Panc1 (cell line): ENCODE measurements at regions not wholly inside any gene's neighbourhood (a gene's known extent, or its start where the extent isn't known, plus 50 kb on each side); places are given as distances from the start of the nearest gene placed in this dataset.

ENCODE experiments used
- ATAC-seq: fragments of 200-7000 bp; cut with Tn5 transposase; 2 replicates; pipeline ENCODE4 v1.9.1; 2020; ENCODE audit warnings: mild to moderate bottlenecking, moderate library complexity
- BruUV-seq: library from RNA; stranded (reverse); fragments of 400-500 nt; replicated peaks from 2 replicates; lab custom pipeline; 2021; lab: Mats Ljungman, UMichigan
- CTCF ChIA-PET: fragments of 300-600 bp; sonication (Branson Sonifier 250); formaldehyde crosslinking; loops from one replicate; lab custom pipeline; 2022; ENCODE audit warnings: antibody characterized with exemption; lab: Charles Lee
- POLR2A ChIA-PET: fragments of 300-600 bp; sonication (Branson Sonifier 250); formaldehyde crosslinking; loops from one replicate; lab custom pipeline; 2022; ENCODE audit warnings: antibody characterized with exemption; lab: Charles Lee
- DNase-seq: peaks from one replicate; pipeline ENCODE4 v3.0.0-alpha.2; 2010; ENCODE audit warnings: low read depth, low spot score
- H3K27ac ChIP-seq: 2 replicates; pipeline ENCODE4 v1.5.1; 2011; ENCODE audit warnings: mild to moderate bottlenecking, low read length, inconsistent platforms
- H3K27me3 ChIP-seq: fragments of 200-500 bp; sonication (Bioruptor generic); 2 replicates; pipeline ENCODE4 v1.6.0; 2014; ENCODE audit warnings: low read length, inconsistent platforms; ENCODE audit not compliant: control insufficient read depth, insufficient read depth
- H3K36me3 ChIP-seq: fragments of 200-500 bp; sonication (Bioruptor generic); 2 replicates; pipeline ENCODE4 v1.5.1; 2014; ENCODE audit warnings: inconsistent platforms, mild to moderate bottlenecking, low read length, moderate library complexity; ENCODE audit not compliant: control insufficient read depth, insufficient read depth
- H3K4me1 ChIP-seq: 2 replicates; pipeline ENCODE4 v1.5.1; 2011; ENCODE audit warnings: inconsistent platforms, mild to moderate bottlenecking, low read length, moderate library complexity; ENCODE audit not compliant: control insufficient read depth, insufficient read depth
- H3K4me3 ChIP-seq, 2 experiments: 2 replicates each; pipeline ENCODE4 v1.5.1; 2011 to 2012; ENCODE audit warnings: low read depth in 2 of 2, low read length in 2 of 2, mild to moderate bottlenecking in 2 of 2, inconsistent platforms in 1 of 2, moderate library complexity in 1 of 2
- H3K9me3 ChIP-seq: fragments of 200-500 bp; sonication (Bioruptor generic); 2 replicates; pipeline ENCODE4 v1.5.1; 2014; ENCODE audit warnings: low read depth, mild to moderate bottlenecking, inconsistent platforms, low read length, moderate library complexity; ENCODE audit not compliant: control insufficient read depth, insufficient read depth
- POLR2AphosphoS5 ChIP-seq: IDR thresholded peaks from 2 replicates; pipeline ENCODE4 v1.6.1; 2012; ENCODE audit warnings: mild to moderate bottlenecking, low read depth, low read length, moderate library complexity
- SIN3A ChIP-seq: IDR thresholded peaks from 2 replicates; pipeline ENCODE4 v1.6.1; 2012; ENCODE audit warnings: low read depth, mild to moderate bottlenecking, low read length, moderate library complexity, borderline replicate concordance; ENCODE audit not compliant: insufficient read depth
- TCF7L2 ChIP-seq: IDR thresholded peaks from 2 replicates; pipeline ENCODE4 v1.6.1; 2011; ENCODE audit warnings: mild to moderate bottlenecking, low read depth, low read length, inconsistent platforms
- in situ Hi-C: cut with HindIII; loops from 2 replicates; pipeline ENCODE4 v1.10.0; 2016; ENCODE audit warnings: low sequenced_read_pairs, low pct_unique_long_range_greater_than_20kb
- intact Hi-C: fragments of 100-400 bp; cut with micrococcal nuclease; formaldehyde crosslinking; loops from one replicate; pipeline ENCODE4 v1.10.0; 2022; ENCODE audit not compliant: unreplicated experiment
- TF ChIP-seq, protein P1 (sequence below): fragments of 450-650 bp; IDR thresholded peaks from 2 replicates; pipeline ENCODE4 v1.5.1; 2017; ENCODE audit warnings: mild to moderate bottlenecking
- TF ChIP-seq, protein P2 (sequence below), 2 experiments: IDR thresholded peaks; 2 replicates each; pipeline ENCODE4 v1.6.1; 2011 to 2012; ENCODE audit warnings: low read depth in 2 of 2, control low read depth in 1 of 2, low read length in 1 of 2, mild to moderate bottlenecking in 1 of 2, moderate library complexity in 1 of 2; ENCODE audit not compliant: insufficient read depth in 1 of 2

DNA sequence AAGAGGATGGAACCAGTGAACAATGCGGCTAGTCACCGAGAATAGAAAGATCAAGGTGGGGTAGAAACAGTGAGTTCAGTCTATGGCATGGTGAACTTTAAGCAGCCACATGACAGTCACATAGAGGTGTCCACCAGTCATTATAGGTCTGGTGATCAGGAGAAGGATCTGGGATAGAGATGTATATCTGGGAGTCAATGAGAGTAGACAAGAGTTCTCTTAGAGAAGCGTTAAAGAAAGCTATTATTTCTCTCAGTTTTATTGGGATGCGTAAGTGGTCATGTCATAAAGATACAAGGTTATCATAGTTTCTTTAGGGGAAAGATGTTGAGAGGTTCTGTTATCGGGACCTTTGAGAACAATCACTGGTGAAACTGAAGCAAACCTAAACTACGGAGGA lies 136.1 kb upstream of the SLC38A2 start:
- TF ChIP-seq, protein P1, sequence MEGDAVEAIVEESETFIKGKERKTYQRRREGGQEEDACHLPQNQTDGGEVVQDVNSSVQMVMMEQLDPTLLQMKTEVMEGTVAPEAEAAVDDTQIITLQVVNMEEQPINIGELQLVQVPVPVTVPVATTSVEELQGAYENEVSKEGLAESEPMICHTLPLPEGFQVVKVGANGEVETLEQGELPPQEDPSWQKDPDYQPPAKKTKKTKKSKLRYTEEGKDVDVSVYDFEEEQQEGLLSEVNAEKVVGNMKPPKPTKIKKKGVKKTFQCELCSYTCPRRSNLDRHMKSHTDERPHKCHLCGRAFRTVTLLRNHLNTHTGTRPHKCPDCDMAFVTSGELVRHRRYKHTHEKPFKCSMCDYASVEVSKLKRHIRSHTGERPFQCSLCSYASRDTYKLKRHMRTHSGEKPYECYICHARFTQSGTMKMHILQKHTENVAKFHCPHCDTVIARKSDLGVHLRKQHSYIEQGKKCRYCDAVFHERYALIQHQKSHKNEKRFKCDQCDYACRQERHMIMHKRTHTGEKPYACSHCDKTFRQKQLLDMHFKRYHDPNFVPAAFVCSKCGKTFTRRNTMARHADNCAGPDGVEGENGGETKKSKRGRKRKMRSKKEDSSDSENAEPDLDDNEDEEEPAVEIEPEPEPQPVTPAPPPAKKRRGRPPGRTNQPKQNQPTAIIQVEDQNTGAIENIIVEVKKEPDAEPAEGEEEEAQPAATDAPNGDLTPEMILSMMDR: no peak
- no peak for TF ChIP-seq TCF7L2
- TF ChIP-seq, protein P2, sequence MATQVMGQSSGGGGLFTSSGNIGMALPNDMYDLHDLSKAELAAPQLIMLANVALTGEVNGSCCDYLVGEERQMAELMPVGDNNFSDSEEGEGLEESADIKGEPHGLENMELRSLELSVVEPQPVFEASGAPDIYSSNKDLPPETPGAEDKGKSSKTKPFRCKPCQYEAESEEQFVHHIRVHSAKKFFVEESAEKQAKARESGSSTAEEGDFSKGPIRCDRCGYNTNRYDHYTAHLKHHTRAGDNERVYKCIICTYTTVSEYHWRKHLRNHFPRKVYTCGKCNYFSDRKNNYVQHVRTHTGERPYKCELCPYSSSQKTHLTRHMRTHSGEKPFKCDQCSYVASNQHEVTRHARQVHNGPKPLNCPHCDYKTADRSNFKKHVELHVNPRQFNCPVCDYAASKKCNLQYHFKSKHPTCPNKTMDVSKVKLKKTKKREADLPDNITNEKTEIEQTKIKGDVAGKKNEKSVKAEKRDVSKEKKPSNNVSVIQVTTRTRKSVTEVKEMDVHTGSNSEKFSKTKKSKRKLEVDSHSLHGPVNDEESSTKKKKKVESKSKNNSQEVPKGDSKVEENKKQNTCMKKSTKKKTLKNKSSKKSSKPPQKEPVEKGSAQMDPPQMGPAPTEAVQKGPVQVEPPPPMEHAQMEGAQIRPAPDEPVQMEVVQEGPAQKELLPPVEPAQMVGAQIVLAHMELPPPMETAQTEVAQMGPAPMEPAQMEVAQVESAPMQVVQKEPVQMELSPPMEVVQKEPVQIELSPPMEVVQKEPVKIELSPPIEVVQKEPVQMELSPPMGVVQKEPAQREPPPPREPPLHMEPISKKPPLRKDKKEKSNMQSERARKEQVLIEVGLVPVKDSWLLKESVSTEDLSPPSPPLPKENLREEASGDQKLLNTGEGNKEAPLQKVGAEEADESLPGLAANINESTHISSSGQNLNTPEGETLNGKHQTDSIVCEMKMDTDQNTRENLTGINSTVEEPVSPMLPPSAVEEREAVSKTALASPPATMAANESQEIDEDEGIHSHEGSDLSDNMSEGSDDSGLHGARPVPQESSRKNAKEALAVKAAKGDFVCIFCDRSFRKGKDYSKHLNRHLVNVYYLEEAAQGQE (IDR thresholded peaks at IDR 0.05; ENCODE audit: insufficient read depth in 1 of 2, low read depth in 2 of 2, low read length in 1 of 2): no peak
- TF ChIP-seq POLR2AphosphoS5: no peak
- no peak for TF ChIP-seq SIN3A
- no peak for DNase-seq
- Histone ChIP-seq H3K4me1 (no peaks in the 10 kb centered on the region), H3K9me3 (peaks cover 35% of the 10 kb centered on the region; the same call in 1 of the 2 replicates), H3K27ac (no peak overlapping the region; the same call in 1 of the 2 replicates), H3K4me3 (no peak overlapping the region), H3K27me3 (no peaks in the 10 kb centered on the region), H3K36me3 (no peaks in the 10 kb centered on the region)
- no TSS peak for BruUV-seq
- intact Hi-C loops: no loop called here
- no peak for ATAC-seq
- ChIA-PET CTCF (interaction anchor here (0.6 kb wide), 1 partner anchor 487 kb away, joined by 3 read pairs; no protein-coding TSS in a partner anchor), POLR2A (no interaction called here)
- in situ Hi-C loops: no loop called here

DNA sequence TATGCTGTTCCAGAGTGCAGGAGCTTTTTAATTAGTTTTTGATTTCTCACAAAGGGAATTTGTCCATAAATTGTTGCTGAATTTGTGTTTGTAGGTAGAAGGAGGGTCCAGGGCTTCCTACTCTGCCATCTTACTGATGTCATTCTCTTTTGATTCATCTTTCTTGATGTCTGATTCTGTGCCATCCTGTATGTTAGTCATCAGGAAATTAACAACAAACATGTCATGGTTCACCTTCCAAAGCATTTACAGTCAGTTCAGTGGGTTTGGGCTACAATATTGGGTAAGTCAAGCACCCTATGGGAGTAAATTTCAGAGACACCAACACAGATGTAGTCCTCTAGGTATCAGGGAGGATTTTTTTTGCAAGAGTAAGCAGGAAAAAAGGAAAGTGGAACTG lies 135.2 kb upstream of the SLC38A2 start:
- Histone ChIP-seq H3K4me1 (no peaks in the 10 kb centered on the region), H3K27ac (peak overlapping the region; percentile 18; the same call in 1 of the 2 replicates), H3K36me3 (no peaks in the 10 kb centered on the region), H3K4me3 (no peak overlapping the region), H3K27me3 (no peaks in the 10 kb centered on the region), H3K9me3 (peaks cover 42% of the 10 kb centered on the region; the same call in 1 of the 2 replicates)
- BruUV-seq: no TSS peak
- DNase-seq (no peak), ATAC-seq (no peak)
- TF ChIP-seq, protein P2 (IDR thresholded peaks at IDR 0.05; ENCODE audit: insufficient read depth in 1 of 2, low read depth in 2 of 2, low read length in 1 of 2): no peak
- TF ChIP-seq TCF7L2 (no peak), SIN3A (no peak), POLR2AphosphoS5 (no peak)
- TF ChIP-seq, protein P1: no peak
- intact Hi-C loops (no loop called here), in situ Hi-C loops (no loop called here)
- CTCF ChIA-PET: no interaction called here
- POLR2A ChIA-PET: no interaction called here
